Esophagus mucosa (tissue), 1 donor: ENCODE measurements at regions not wholly inside any gene's neighbourhood (a gene's known extent, or its start where the extent isn't known, plus 50 kb on each side); places are given as distances from the start of the nearest gene placed in this dataset.

ENCODE experiments used
- ATAC-seq: fragments of 200-7000 bp; cut with Tn5 transposase; one replicate; pipeline ENCODE4 v1.9.1; 2020
- donor health status: DM: yes; HTN: yes; CAD: no.

GRCh38 chr4:175559126-175559525, 252.9 kb downstream of the GPM6A start:
- ATAC-seq: no peak

GRCh38 chr4:175559526-175559925, 252.5 kb downstream of the GPM6A start:
- no peak for ATAC-seq

- ATAC-seq: no peak
Measured at GRCh38 chr4:175560604-175561003, 251.5 kb downstream of the GPM6A start.

DNA sequence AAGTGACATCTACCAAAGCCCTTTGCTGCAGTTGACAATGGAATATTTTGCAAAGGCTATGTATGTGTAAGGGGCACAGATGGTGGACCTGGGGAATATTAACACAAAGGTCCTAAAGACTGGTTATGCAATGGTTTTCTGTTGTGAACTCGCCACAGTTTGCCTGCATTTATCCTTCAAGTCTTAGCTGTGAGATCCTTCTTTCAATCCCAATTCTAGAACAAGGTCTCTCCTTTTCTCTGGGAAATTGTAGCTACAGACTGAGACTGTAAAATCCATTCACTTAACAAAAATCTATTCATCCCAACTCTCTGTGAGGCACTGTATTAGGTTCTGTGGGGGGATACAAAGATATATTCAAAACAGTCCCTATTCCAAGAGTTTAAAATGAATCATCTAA, 250.4 kb downstream of the GPM6A start:
- no peak for ATAC-seq

- no peak for ATAC-seq
Measured at GRCh38 chr4:175562111-175562510, 250.0 kb downstream of the GPM6A start.

DNA sequence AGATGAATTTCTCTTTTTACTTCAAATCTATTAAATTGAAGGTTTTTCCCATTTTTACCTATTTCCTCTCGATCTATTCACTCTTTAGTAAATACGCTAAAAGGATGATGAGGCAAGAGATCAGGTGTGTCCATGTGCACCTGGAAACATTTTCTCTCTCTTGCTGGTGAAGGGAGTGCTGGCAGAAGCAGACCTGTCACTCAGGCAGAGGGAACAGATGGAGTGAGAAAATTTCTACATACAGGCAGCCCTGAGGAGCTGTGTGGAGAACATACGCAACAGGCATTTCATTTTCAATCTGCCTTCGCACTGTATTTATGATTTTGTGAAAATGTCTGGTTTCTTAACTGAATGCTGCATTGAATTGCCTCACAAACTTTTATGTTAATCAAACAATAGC, 249.5 kb downstream of the GPM6A start:
- no peak for ATAC-seq
